Upper lobe of left lung (tissue), 6 donors: ENCODE measurements at regions not wholly inside any gene's neighbourhood (a gene's known extent, or its start where the extent isn't known, plus 50 kb on each side); places are given as distances from the start of the nearest gene placed in this dataset.

Experiments used
- ATAC-seq, 2 donors: fragments of 200-7000 bp; cut with Tn5 transposase; one replicate each; pipeline ENCODE4 v1.9.1; 2022; ENCODE audit warnings: mild to moderate bottlenecking in 2 of 2, moderate library complexity in 2 of 2; ENCODE audit not compliant: low FRiP score in 2 of 2
- DNase-seq, 2 donors: peaks; one replicate each; pipeline ENCODE4 v3.0.0-alpha.2; 2019 to 2020
- H3K27ac ChIP-seq, 4 donors: fragments of 200-600 bp; sonication (generic); one replicate each; pipeline ENCODE4 v1.5.1; 2016 to 2019
- H3K27me3 ChIP-seq, 4 donors: fragments of 200-600 bp; sonication (generic); one replicate each; pipeline ENCODE4 v1.5.1; 2017 to 2019
- H3K36me3 ChIP-seq, 4 donors: fragments of 200-600 bp; sonication (generic); one replicate each; pipeline ENCODE4 v1.5.1; 2016 to 2019
- H3K4me1 ChIP-seq, 4 donors: fragments of 200-600 bp; sonication (generic); one replicate each; pipeline ENCODE4 v1.5.1; 2018 to 2019
- H3K4me3 ChIP-seq, 4 donors: fragments of 200-600 bp; sonication (generic); one replicate each; pipeline ENCODE4 v1.5.1; 2017 to 2019; ENCODE audit warnings: mild to moderate bottlenecking in 2 of 4, moderate library complexity in 1 of 4
- H3K9me3 ChIP-seq, 4 donors: fragments of 200-600 bp; sonication (generic); one replicate each; pipeline ENCODE4 v1.5.1; 2018 to 2019
- CTCF ChIP-seq, 6 experiments: fragments of 450-650 bp in 4 of 6; fragments of 200-600 bp in 2 of 6; sonication (generic) in 2 of 6; IDR thresholded peaks; one replicate each; pipeline ENCODE4 v1.5.1; 2016 to 2019; ENCODE audit warnings: antibody characterized with exemption in 6 of 6
- EP300 ChIP-seq, 4 donors: sonication (generic); formaldehyde crosslinking; IDR thresholded peaks; one replicate each; pipeline ENCODE4 v1.5.1; 2017; ENCODE audit warnings: antibody characterized with exemption in 4 of 4, control low read depth in 2 of 4
- POLR2A ChIP-seq, 4 donors: fragments of 450-650 bp; IDR thresholded peaks; one replicate each; pipeline ENCODE4 v1.5.1; 2016 to 2017; ENCODE audit warnings: antibody characterized with exemption in 4 of 4, mild to moderate bottlenecking in 2 of 4
- POLR2AphosphoS5 ChIP-seq, 2 donors: sonication (generic); formaldehyde crosslinking; IDR thresholded peaks; one replicate each; pipeline ENCODE4 v1.5.1; 2017; ENCODE audit warnings: antibody characterized with exemption in 2 of 2
- WGBS, 2 donors: methylation state at CpG; one replicate each; pipeline ENCODE4 v1.1.5; 2017 to 2018; 5-methylcytosine and 5-hydroxymethylcytosine counted together
- donor health status: DM: no; HTN: no; CAD: no; lungs with moderate emphysema.
- donor health status: DM: no; HTN: yes; CAD: no; lungs with severe emphysema.

GRCh38 chr1:57983441-57983840, 559.6 kb upstream of the DAB1 start:
- no peaks in the 10 kb centered on the region for H3K36me3 ChIP-seq
- H3K4me3 ChIP-seq: no peak overlapping the region
- no peaks in the 10 kb centered on the region for H3K4me1 ChIP-seq
- ATAC-seq (no peak), DNase-seq (no peak)
- 58 to 63% methylated on average over 3 of the region's 3 CpGs for WGBS, 2 donors
- no peaks in the 10 kb centered on the region for H3K9me3 ChIP-seq
- no peak overlapping the region for H3K27ac ChIP-seq
- no peaks in the 10 kb centered on the region for H3K27me3 ChIP-seq
- TF ChIP-seq CTCF (IDR thresholded peaks at IDR 0.05) (no peak), EP300 (IDR thresholded peaks at IDR 0.05) (no peak), POLR2A (IDR thresholded peaks at IDR 0.05) (no peak), POLR2AphosphoS5 (IDR thresholded peaks at IDR 0.05) (no peak)

- TF ChIP-seq POLR2A (IDR thresholded peaks at IDR 0.05) (no peak), POLR2AphosphoS5 (IDR thresholded peaks at IDR 0.05) (no peak), CTCF (IDR thresholded peaks at IDR 0.05) (no peak), EP300 (IDR thresholded peaks at IDR 0.05) (no peak)
- no peaks in the 10 kb centered on the region for H3K9me3 ChIP-seq
- WGBS, 2 donors: 73 to 82% methylated on average over 4 of the region's 4 CpGs
- no peaks in the 10 kb centered on the region for H3K36me3 ChIP-seq
- H3K4me1 ChIP-seq: no peaks in the 10 kb centered on the region
- H3K27ac ChIP-seq: no peak overlapping the region
- H3K27me3 ChIP-seq: no peaks in the 10 kb centered on the region
- DNase-seq (no peak), ATAC-seq (no peak)
- H3K4me3 ChIP-seq: no peak overlapping the region
Measured at GRCh38 chr1:57982852-57983251, 559.0 kb upstream of the DAB1 start.

- 83 to 86% methylated on average over 5 of the region's 5 CpGs for WGBS, 2 donors
- no peaks in the 10 kb centered on the region for H3K4me1 ChIP-seq
- no peak overlapping the region for H3K27ac ChIP-seq
- TF ChIP-seq EP300 (IDR thresholded peaks at IDR 0.05) (no peak), POLR2AphosphoS5 (IDR thresholded peaks at IDR 0.05) (no peak), CTCF (IDR thresholded peaks at IDR 0.05) (no peak), POLR2A (IDR thresholded peaks at IDR 0.05) (no peak)
- no peak overlapping the region for H3K4me3 ChIP-seq
- no peaks in the 10 kb centered on the region for H3K9me3 ChIP-seq
- ATAC-seq (no peak), DNase-seq (no peak)
- H3K36me3 ChIP-seq: no peaks in the 10 kb centered on the region
- no peaks in the 10 kb centered on the region for H3K27me3 ChIP-seq
Measured at GRCh38 chr1:57976216-57976615, 552.4 kb upstream of the DAB1 start.

- DNase-seq (no peak), ATAC-seq (no peak)
- 87% methylated on average over 5 of the region's 5 CpGs for WGBS, 2 donors
- Histone ChIP-seq H3K36me3 (no peaks in the 10 kb centered on the region), H3K9me3 (no peaks in the 10 kb centered on the region), H3K4me3 (no peak overlapping the region), H3K27ac (no peak overlapping the region), H3K4me1 (no peaks in the 10 kb centered on the region), H3K27me3 (no peaks in the 10 kb centered on the region)
- TF ChIP-seq POLR2AphosphoS5 (IDR thresholded peaks at IDR 0.05) (no peak), CTCF (IDR thresholded peaks at IDR 0.05) (no peak), POLR2A (IDR thresholded peaks at IDR 0.05) (no peak), EP300 (IDR thresholded peaks at IDR 0.05) (no peak)
Measured at GRCh38 chr1:57968321-57968720, 544.5 kb upstream of the DAB1 start.

- no peaks in the 10 kb centered on the region for H3K9me3 ChIP-seq
- TF ChIP-seq POLR2AphosphoS5 (IDR thresholded peaks at IDR 0.05) (no peak), CTCF (IDR thresholded peaks at IDR 0.05) (no peak), EP300 (IDR thresholded peaks at IDR 0.05) (no peak), POLR2A (IDR thresholded peaks at IDR 0.05) (no peak)
- no peaks in the 10 kb centered on the region for H3K36me3 ChIP-seq
- ATAC-seq (peak in 1 of 2 donors; percentile 23), DNase-seq (no peak)
- no peak overlapping the region for H3K27ac ChIP-seq
- no peaks in the 10 kb centered on the region for H3K27me3 ChIP-seq
- no peak overlapping the region for H3K4me3 ChIP-seq
- no peaks in the 10 kb centered on the region for H3K4me1 ChIP-seq
- WGBS, 2 donors: 52 to 58% methylated on average over 3 of the region's 3 CpGs
Measured at GRCh38 chr1:57966751-57967406, 543.0 kb upstream of the DAB1 start.
